ENCODE measurements at regions not wholly inside any gene's neighbourhood (a gene's known extent, or its start where the extent isn't known, plus 50 kb on each side); places are given as distances from the start of the nearest gene placed in this dataset.

- no peaks in the 10 kb centered on the region for H3K4me1 ChIP-seq (ENCODE audit: insufficient read depth, low read length, poor library complexity, severe bottlenecking)
- no peak overlapping the region for H2AFZ ChIP-seq (ENCODE audit: low read length)
- H3K9me2 ChIP-seq (replicated peaks; ENCODE audit: low read depth, low read length): no peaks in the 10 kb centered on the region
- H3F3A ChIP-seq (ENCODE audit: low read depth): no peaks in the 10 kb centered on the region
- H3K79me2 ChIP-seq (ENCODE audit: insufficient read depth, low read length): no peaks in the 10 kb centered on the region
- no peaks in the 10 kb centered on the region for H3K9me3 ChIP-seq (ENCODE audit: insufficient read depth, low read depth, low read length)
- no peak for TF ChIP-seq EZH2phosphoT487 (IDR thresholded peaks at IDR 0.05; ENCODE audit: borderline replicate concordance)
- no peak for TF ChIP-seq CTCF (conservative IDR thresholded peaks at IDR 0.05; ENCODE audit: low read length)
- no peak overlapping the region for H3K4me2 ChIP-seq (ENCODE audit: low read depth, low read length, poor library complexity, severe bottlenecking)
- H4K20me1 ChIP-seq (ENCODE audit: insufficient read depth, low read length, poor library complexity, severe bottlenecking): no peaks in the 10 kb centered on the region
- no peak overlapping the region for H3K9ac ChIP-seq (ENCODE audit: low read depth, low read length, poor library complexity, severe bottlenecking)
- H3K4me3 ChIP-seq (ENCODE audit: low read length, poor library complexity, severe bottlenecking): no peak overlapping the region
- H3K27me3 ChIP-seq (ENCODE audit: insufficient read depth, low read length, poor library complexity, severe bottlenecking): no peaks in the 10 kb centered on the region
- H3K36me3 ChIP-seq (ENCODE audit: insufficient read depth, low read length): no peaks in the 10 kb centered on the region
Observed at GRCh38 chr2:186068139-186068801, 329.7 kb downstream of the FSIP2 start.

- H3K27me3 ChIP-seq (ENCODE audit: insufficient read depth, low read length, poor library complexity, severe bottlenecking): no peaks in the 10 kb centered on the region
- no peaks in the 10 kb centered on the region for H3F3A ChIP-seq (ENCODE audit: low read depth)
- no peak overlapping the region for H2AFZ ChIP-seq (ENCODE audit: low read length)
- no peaks in the 10 kb centered on the region for H3K36me3 ChIP-seq (ENCODE audit: insufficient read depth, low read length)
- H4K20me1 ChIP-seq (ENCODE audit: insufficient read depth, low read length, poor library complexity, severe bottlenecking): no peaks in the 10 kb centered on the region
- no peaks in the 10 kb centered on the region for H3K9me2 ChIP-seq (replicated peaks; ENCODE audit: low read depth, low read length)
- H3K4me1 ChIP-seq (ENCODE audit: insufficient read depth, low read length, poor library complexity, severe bottlenecking): no peaks in the 10 kb centered on the region
- no peak overlapping the region for H3K4me2 ChIP-seq (ENCODE audit: low read depth, low read length, poor library complexity, severe bottlenecking)
- no peak overlapping the region for H3K9ac ChIP-seq (ENCODE audit: low read depth, low read length, poor library complexity, severe bottlenecking)
- no peak overlapping the region for H3K4me3 ChIP-seq (ENCODE audit: low read length, poor library complexity, severe bottlenecking)
- TF ChIP-seq CTCF (conservative IDR thresholded peaks at IDR 0.05; ENCODE audit: low read length) (no peak), EZH2phosphoT487 (IDR thresholded peaks at IDR 0.05; ENCODE audit: borderline replicate concordance) (no peak)
- no peaks in the 10 kb centered on the region for H3K9me3 ChIP-seq (ENCODE audit: insufficient read depth, low read depth, low read length)
- H3K79me2 ChIP-seq (ENCODE audit: insufficient read depth, low read length): no peaks in the 10 kb centered on the region
Observed at GRCh38 chr2:186069676-186070075, 331.1 kb downstream of the FSIP2 start.

- no peaks in the 10 kb centered on the region for H3F3A ChIP-seq (ENCODE audit: low read depth)
- H3K79me2 ChIP-seq (ENCODE audit: insufficient read depth, low read length): no peaks in the 10 kb centered on the region
- no peaks in the 10 kb centered on the region for H3K27me3 ChIP-seq (ENCODE audit: insufficient read depth, low read length, poor library complexity, severe bottlenecking)
- H4K20me1 ChIP-seq (ENCODE audit: insufficient read depth, low read length, poor library complexity, severe bottlenecking): no peaks in the 10 kb centered on the region
- TF ChIP-seq EZH2phosphoT487 (IDR thresholded peaks at IDR 0.05; ENCODE audit: borderline replicate concordance) (no peak), CTCF (conservative IDR thresholded peaks at IDR 0.05; ENCODE audit: low read length) (no peak)
- no peaks in the 10 kb centered on the region for H3K36me3 ChIP-seq (ENCODE audit: insufficient read depth, low read length)
- no peaks in the 10 kb centered on the region for H3K4me1 ChIP-seq (ENCODE audit: insufficient read depth, low read length, poor library complexity, severe bottlenecking)
- H3K4me2 ChIP-seq (ENCODE audit: low read depth, low read length, poor library complexity, severe bottlenecking): no peak overlapping the region
- no peak overlapping the region for H2AFZ ChIP-seq (ENCODE audit: low read length)
- H3K9ac ChIP-seq (ENCODE audit: low read depth, low read length, poor library complexity, severe bottlenecking): no peak overlapping the region
- H3K9me3 ChIP-seq (ENCODE audit: insufficient read depth, low read depth, low read length): no peaks in the 10 kb centered on the region
- H3K4me3 ChIP-seq (ENCODE audit: low read length, poor library complexity, severe bottlenecking): no peak overlapping the region
- no peaks in the 10 kb centered on the region for H3K9me2 ChIP-seq (replicated peaks; ENCODE audit: low read depth, low read length)
Observed at GRCh38 chr2:186085226-186085625, 346.6 kb downstream of the FSIP2 start.

Measured in Loucy (cell line).